ENCODE measurements at regions not wholly inside any gene's neighbourhood (a gene's known extent, or its start where the extent isn't known, plus 50 kb on each side); places are given as distances from the start of the nearest gene placed in this dataset.
"Not testable (repeated sequence)": the region's sequence is repeated elsewhere in the genome, so short reads cannot be mapped to it uniquely, and the experiment has no call there.

DNA sequence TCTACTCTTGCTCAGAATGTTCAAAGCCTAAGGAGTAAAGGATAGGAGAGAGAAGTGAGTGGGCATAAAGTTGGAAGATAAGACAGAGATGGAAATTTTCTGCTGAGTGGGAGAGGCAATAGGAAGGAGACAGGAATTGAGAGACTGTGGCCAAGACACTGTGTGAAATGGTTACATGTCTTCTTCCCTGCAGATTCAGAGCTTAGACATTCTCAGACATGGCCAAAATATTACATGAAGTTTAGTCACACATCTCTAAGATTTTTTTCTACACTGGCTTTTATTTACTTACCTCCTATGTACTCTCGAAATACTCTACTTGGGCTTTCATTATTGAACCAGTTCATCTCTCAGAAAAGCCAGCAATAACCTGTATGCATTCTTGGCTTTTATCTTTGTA lies 363.0 kb upstream of the FANCL start:
- Histone ChIP-seq H3K27ac (no peak overlapping the region), H3K9me3 (no peaks in the 10 kb centered on the region), H3K36me3 (no peaks in the 10 kb centered on the region), H3K9ac (ENCODE audit: low read depth in 2 of 2, low read length in 2 of 2) (no peak overlapping the region), H3K4me1 (no peaks in the 10 kb centered on the region), H3K27me3 (no peaks in the 10 kb centered on the region), H3K4me3 (no peak overlapping the region)
- TF ChIP-seq, protein P1, sequence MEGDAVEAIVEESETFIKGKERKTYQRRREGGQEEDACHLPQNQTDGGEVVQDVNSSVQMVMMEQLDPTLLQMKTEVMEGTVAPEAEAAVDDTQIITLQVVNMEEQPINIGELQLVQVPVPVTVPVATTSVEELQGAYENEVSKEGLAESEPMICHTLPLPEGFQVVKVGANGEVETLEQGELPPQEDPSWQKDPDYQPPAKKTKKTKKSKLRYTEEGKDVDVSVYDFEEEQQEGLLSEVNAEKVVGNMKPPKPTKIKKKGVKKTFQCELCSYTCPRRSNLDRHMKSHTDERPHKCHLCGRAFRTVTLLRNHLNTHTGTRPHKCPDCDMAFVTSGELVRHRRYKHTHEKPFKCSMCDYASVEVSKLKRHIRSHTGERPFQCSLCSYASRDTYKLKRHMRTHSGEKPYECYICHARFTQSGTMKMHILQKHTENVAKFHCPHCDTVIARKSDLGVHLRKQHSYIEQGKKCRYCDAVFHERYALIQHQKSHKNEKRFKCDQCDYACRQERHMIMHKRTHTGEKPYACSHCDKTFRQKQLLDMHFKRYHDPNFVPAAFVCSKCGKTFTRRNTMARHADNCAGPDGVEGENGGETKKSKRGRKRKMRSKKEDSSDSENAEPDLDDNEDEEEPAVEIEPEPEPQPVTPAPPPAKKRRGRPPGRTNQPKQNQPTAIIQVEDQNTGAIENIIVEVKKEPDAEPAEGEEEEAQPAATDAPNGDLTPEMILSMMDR (IDR thresholded peaks at IDR 0.05), result no peak
- intact Hi-C loops (cut with DNase I), result no loop called here
- no peak for DNase-seq

DNA sequence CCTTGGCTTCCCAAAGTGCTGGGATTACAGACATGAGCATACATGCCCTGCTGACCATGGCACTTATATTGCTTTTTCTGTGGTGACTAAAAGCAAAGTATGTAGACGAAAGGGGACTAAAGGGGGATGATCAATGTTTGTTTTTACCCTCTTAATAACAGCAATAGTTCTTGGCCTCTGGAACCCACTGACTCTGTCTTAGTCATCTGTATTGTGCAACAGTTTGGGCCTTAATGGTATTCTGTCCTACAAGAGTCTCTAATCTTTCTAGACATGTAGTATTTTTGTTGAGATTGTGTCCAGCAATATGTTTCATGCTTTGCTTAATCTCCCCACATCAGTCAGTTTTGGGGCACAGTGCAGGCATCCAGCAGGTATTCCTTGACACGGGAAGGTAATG lies 359.9 kb upstream of the FANCL start:
- no peaks in the 10 kb centered on the region for H3K4me1 ChIP-seq
- H3K36me3 ChIP-seq, result no peaks in the 10 kb centered on the region
- TF ChIP-seq, protein P1 (IDR thresholded peaks at IDR 0.05), result no peak
- H3K27ac ChIP-seq, result no peak overlapping the region
- no peaks in the 10 kb centered on the region for H3K9me3 ChIP-seq
- H3K9ac ChIP-seq (ENCODE audit: low read depth in 2 of 2, low read length in 2 of 2), result no peak overlapping the region
- H3K4me3 ChIP-seq, result no peak overlapping the region
- no peaks in the 10 kb centered on the region for H3K27me3 ChIP-seq
- no peak for DNase-seq
- intact Hi-C loops (cut with DNase I), result no loop called here

DNA sequence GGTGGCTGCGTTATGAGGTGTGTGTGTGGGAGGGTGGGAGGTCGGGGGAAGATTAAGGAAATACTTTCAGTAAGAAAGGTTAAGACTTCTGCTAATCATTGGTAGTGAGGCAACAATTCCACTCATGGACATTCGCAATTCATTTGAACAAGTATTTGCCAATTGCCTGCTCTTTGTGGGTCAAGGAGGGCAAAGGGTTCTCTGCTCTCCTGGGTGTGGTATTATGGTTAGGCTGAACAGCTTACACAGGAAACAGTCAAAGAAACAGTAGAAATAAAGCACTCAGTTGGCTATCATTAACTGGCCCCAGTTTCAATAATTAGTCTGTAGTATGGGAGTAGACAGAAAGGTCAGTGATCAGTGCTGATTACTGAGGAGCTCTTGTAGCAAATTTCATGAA lies 357.0 kb upstream of the FANCL start:
- intact Hi-C loops (cut with DNase I), result no loop called here
- H3K27ac ChIP-seq, result no peak overlapping the region
- no peaks in the 10 kb centered on the region for H3K27me3 ChIP-seq
- no peaks in the 10 kb centered on the region for H3K4me1 ChIP-seq
- no peaks in the 10 kb centered on the region for H3K36me3 ChIP-seq
- H3K4me3 ChIP-seq, result no peak overlapping the region
- H3K9ac ChIP-seq (ENCODE audit: low read depth in 2 of 2, low read length in 2 of 2), result no peak overlapping the region
- no peaks in the 10 kb centered on the region for H3K9me3 ChIP-seq
- TF ChIP-seq, protein P1 (IDR thresholded peaks at IDR 0.05), result no peak
- DNase-seq, result no peak

DNA sequence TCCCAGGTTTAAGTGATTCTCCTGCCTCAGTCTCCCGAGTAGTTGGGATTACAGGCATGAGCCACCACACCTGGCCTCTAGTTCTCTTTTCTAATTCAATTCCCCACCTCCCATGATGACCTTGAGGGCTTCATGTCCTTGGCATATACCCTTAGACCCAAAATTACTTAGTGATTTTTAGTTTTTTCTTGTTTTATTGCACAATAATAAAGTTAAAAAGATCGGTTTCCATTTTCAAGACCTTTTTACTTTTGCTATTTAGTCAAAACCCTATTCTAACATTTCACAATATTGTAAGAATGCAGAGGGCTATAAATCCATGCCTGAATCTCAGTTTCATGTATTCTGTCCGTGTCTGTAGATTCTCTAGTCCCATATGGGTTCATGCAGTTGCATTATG lies 354.6 kb upstream of the FANCL start:
- H3K36me3 ChIP-seq, result no peaks in the 10 kb centered on the region
- no peak overlapping the region for H3K4me3 ChIP-seq
- H3K9me3 ChIP-seq, result no peaks in the 10 kb centered on the region
- no peak for DNase-seq
- intact Hi-C loops (cut with DNase I), result no loop called here
- no peaks in the 10 kb centered on the region for H3K27me3 ChIP-seq
- H3K9ac ChIP-seq (ENCODE audit: low read depth in 2 of 2, low read length in 2 of 2), result no peak overlapping the region
- TF ChIP-seq, protein P1 (IDR thresholded peaks at IDR 0.05), result no peak
- no peaks in the 10 kb centered on the region for H3K4me1 ChIP-seq
- H3K27ac ChIP-seq, result no peak overlapping the region

DNA sequence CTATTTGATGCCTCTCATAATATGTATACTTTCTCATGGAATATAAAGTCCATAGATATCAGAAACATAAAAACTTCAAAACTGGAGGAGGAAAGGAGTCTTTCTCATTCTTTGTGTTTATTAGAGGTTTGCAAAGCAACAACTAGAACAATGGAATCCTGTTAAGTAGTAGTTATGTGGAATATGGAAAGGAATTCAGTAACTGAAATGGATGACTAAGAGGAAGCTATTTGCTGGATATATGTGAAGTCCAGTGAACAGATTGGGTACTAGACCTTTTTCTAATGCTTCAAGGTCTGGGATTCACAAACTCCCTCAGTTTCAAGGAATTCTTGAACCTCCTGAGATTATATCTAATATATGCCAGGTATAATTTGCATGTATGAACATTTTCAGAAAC lies 353.6 kb upstream of the FANCL start:
- Histone ChIP-seq H3K4me1 (no peaks in the 10 kb centered on the region), H3K4me3 (no peak overlapping the region), H3K36me3 (no peaks in the 10 kb centered on the region), H3K27me3 (no peaks in the 10 kb centered on the region), H3K9me3 (no peaks in the 10 kb centered on the region), H3K9ac (ENCODE audit: low read depth in 2 of 2, low read length in 2 of 2) (no peak overlapping the region), H3K27ac (no peak overlapping the region)
- intact Hi-C loops (cut with DNase I), result no loop called here
- no peak for DNase-seq
- TF ChIP-seq, protein P1 (IDR thresholded peaks at IDR 0.05), result no peak

DNA sequence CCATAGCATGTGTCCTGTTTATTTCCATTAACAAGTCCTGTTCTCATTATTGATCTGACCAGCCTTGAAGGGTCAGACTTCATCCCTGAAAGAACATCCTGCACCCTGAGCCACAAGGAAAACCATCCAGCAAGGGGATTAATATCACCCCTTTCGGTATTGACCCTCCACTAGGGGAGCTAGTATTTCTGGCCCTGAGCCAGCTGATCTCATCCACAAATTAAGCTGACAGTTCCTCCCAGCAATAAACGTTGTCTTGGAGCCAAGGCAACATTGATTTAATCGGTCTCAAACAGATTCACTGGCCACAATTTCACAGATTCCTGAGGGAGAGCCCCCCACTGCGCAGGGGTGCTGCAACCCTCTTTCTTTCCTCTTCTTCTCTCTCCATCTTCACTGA lies 353.1 kb upstream of the FANCL start:
- intact Hi-C loops (cut with DNase I), result no loop called here
- Histone ChIP-seq H3K4me3 (no peak overlapping the region), H3K27ac (no peak overlapping the region), H3K4me1 (no peaks in the 10 kb centered on the region), H3K9ac (ENCODE audit: low read depth in 2 of 2, low read length in 2 of 2) (no peak overlapping the region), H3K27me3 (no peaks in the 10 kb centered on the region), H3K9me3 (no peaks in the 10 kb centered on the region), H3K36me3 (no peaks in the 10 kb centered on the region)
- DNase-seq, result no peak
- TF ChIP-seq, protein P1 (IDR thresholded peaks at IDR 0.05), result no peak

DNA sequence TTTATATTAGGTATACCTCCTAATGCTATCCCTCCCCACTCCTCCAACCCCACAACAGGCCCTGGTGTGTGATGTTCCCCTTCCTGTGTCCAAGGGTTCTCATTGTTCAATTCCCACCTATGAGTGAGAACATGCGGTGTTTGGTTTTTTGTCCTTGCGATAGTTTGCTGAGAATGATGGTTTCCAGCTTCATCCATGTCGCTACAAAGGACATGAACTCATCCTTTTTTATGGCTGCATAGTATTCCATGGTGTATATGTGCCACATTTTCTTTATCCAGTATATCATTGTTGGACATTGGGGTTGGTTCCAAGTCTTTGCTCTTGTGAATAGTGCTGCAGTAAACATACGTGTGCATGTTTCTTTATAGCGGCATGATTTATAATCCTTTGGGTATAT lies 345.1 kb upstream of the FANCL start:
- not testable (repeated sequence) for H3K27ac ChIP-seq, H3K36me3 ChIP-seq, DNase-seq

More for the DNA sequence above, 345.1 kb upstream of the FANCL start:
- H3K9me3 ChIP-seq; H3K4me1 ChIP-seq; intact Hi-C loops (cut with DNase I); H3K27me3 ChIP-seq; H3K9ac ChIP-seq (ENCODE audit: low read depth in 2 of 2, low read length in 2 of 2); H3K4me3 ChIP-seq: not testable (repeated sequence)
